HK-2 (cell line): ENCODE measurements at regions not wholly inside any gene's neighbourhood (a gene's known extent, or its start where the extent isn't known, plus 50 kb on each side); places are given as distances from the start of the nearest gene placed in this dataset.
"Not testable (repeated sequence)": the region's sequence is repeated elsewhere in the genome, so short reads cannot be mapped to it uniquely, and the experiment has no call there.

Experiments
- DNase-seq: peaks from one replicate; pipeline ENCODE4 v3.0.0-alpha.2; 2018; ENCODE audit not compliant: unreplicated experiment

DNA sequence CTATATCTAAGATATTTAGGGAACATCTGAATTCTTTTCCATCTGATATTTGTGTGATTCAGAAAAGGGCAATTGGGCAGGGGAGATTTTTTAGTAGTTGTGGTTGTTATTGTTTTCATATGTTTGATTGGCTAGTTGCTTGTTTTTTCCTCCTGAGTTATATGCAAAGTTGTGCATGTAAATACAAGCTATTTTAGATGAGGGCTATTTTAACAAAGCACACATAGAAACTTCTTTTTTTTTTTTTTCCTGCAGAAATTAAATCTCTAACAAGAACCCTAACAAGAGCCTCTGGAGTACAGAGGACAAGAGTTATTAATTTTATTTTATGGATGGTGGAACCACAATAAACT is 559.1 kb downstream of the CETN3 start:
- DNase-seq, result no peak

GRCh38 chr5:89849830-89850512 is 559.6 kb downstream of the CETN3 start:
- DNase-seq, result no peak

GRCh38 chr5:89847743-89848142 is 561.8 kb downstream of the CETN3 start:
- no peak for DNase-seq

GRCh38 chr5:89844548-89844947 is 565.0 kb downstream of the CETN3 start:
- DNase-seq, result no peak

DNA sequence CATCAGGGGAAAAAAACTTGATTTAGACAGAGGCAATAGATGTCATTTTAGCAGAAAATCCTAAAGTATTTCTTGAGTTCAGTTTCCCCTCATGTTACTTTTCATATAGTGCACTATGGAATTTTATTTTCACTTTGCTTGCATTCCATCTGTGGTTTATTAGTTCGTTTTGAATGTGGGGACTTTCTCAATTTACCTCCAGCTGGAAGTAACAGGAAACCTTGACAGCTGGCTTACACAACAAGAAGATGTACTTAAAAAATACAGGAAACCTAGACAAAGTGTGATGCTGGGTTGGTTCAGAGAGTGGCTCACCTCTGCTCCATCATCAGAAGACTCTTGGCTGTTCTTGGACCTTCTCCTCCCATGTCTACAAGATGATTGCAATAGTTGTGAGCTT is 567.0 kb downstream of the CETN3 start:
- no peak for DNase-seq

DNA sequence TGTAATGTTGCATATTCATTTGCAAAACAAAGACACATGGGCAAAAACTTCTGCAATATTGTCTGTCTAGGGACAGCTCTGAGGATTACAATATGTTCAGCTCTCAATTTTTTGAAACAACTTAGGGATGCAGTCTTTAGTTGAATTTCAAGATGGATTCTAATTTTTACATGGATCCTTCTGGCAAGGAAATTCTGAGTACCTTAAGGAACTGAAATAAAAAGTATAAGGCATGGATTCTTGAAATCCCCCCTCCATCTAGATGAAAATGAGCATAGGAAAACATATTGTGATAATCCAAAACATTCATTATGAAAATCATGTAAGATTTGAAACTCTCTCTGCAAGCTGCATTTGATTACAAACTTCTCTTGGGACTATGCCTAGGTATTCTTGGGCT is 568.6 kb downstream of the CETN3 start:
- DNase-seq, result no peak

DNA sequence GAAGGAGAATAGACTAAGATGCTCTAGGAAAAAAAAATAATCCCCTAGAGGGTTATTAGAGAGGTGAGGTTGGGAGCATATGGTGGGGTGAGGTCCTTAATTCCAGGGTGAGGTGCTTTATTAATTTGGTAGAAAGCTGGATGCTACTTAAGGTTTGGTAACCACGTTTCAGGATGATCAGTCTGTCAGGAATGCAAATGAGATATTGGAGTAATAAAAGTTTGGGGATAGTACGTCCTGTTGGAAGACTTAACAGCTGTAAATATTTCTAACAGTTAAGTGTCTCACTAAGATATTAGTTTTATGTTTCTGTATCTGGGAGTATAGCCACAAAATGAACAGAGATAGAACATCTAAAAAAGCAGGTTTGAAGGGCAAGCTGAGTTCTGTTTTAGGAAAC is 578.9 kb downstream of the CETN3 start:
- DNase-seq, result no peak

DNA sequence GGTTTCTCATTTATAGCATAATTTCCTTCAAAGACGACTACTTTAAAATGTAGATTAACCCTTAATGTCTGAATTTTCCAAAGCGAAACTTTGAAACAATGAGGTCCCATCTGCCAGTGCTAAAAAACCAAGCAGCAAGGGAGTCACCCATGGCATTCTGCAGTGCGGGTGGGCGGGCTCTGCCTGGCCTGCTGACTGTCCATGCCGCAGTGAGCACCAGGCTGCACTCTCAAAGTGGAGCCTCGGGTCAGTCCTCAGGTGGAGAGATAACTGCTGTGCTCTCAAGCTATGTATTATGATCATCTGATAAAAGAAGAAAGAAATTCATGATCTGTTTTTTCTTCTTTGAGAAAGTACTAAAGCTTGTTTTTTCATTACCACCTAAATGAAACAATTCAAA is 581.6 kb downstream of the CETN3 start:
- no peak for DNase-seq

DNA sequence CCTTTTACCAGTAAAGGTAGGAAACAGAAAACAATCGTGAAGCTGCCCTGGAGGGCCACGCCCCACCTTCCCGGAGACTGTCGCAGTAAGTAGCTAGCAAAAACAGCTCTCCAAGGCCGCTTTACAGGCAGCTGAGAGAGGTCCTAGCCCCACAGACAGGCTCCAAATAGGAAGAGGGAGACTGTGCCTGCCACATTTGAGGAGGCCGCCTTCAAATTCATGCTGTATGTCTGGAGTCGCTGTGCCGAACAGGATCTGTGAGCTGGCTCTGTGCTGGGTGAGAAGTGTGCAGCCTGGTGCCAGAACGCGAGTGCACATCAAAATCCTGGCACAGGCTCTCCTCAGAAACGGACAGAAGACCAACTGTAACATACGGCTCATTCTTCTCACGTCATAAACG is 582.2 kb downstream of the CETN3 start:
- DNase-seq, result no peak

GRCh38 chr5:89826938-89827337 is 582.6 kb downstream of the CETN3 start:
- no peak for DNase-seq

DNA sequence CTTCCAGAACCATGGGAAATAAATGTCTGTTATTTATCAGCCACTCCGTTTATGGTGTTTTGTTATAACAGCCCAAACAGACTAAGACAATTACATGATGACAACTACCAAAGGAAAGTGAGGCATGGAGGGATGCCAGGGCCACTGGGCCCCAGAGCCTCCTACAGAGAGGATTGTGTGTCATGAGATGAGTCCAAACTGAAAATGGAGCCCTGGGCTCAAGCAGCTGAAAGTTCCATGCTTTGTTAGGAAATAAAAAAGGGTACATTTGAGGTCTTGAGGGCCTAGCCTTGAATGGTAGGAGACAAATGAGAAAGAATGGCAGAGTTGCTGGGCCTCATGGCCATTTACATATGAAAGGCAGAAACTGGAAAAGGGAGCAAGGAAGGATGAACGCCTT is 586.5 kb downstream of the CETN3 start:
- no peak for DNase-seq

GRCh38 chr5:89817841-89818240 is 591.7 kb downstream of the CETN3 start:
- no peak for DNase-seq

GRCh38 chr5:89816038-89816437 is 593.5 kb downstream of the CETN3 start:
- no peak for DNase-seq

DNA sequence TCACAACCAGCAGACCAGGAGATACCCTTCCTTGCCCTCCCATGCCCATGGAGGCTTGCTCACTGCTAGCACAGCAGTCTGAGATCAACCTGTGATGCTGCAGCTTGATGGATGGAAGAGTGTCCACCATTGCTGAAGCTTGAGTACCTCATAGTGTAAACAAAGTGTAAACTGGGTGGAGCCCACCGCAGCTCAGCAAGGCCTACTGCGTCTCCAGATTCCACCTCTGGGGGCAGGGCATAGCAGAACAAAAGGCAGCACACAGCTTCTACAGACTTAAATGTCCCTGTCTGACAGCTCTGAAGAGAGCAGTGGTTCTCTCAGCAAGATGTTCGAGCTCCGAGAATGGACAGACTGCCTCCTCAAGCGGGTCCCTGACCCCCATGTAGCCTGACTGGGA is 608.8 kb downstream of the CETN3 start:
- DNase-seq, result not testable (repeated sequence)

DNA sequence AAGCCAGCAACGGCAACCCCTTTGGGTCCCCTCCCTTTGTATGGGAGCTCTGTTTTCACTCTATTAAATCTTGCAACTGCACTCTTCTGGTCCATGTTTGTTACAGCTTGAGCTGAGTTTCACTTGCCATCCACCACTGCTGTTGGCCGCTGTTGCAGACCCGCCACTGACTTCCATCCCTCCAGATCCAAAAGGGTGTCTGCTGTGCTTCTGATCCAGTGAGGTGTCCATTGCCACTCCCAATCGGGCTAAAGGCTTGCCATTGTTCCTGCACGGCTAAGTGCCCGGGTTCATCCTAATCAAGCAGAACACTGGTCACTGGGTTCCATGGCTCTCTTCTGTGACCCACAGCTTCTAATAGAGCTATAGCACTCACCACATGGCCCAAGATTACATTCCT is 615.1 kb downstream of the CETN3 start:
- not testable (repeated sequence) for DNase-seq

DNA sequence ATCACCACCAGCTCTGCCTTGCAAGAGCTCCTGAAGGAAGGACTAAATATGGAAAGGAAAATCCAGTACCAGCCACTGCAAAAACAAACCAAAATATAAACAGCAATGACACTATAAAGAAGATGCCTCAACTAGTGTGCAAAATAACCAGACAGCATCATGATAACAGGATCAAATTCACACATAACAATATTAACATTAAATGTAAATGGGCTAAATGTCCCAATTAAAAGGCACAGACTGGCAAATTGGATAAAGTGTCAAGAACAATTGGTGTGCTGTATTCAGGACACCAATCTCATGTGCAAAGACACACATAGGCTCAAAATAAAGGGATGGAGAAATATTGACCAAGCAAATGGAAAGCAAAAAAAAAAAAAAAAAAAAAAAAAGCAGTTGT is 629.8 kb downstream of the CETN3 start:
- not testable (repeated sequence) for DNase-seq

DNA sequence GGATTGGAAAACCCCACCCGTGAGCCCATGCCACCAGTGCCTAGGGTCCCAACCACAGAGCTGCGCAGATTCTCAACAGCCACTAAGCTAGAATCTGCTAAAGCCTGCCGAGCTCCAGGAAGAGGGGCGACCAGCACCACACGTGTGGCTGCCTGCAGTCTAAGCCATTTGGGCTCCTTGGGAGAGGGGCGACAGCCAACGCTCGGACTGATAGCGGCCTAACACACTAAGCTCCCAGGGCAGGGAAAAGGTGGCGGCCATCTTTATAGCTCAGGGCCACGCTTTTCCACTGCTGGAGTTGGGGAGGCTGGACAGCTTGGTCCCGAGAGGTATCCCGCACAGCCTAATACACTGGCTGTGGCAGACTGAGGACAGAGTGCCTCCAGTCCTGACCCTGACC is 631.8 kb downstream of the CETN3 start:
- no peak for DNase-seq

DNA sequence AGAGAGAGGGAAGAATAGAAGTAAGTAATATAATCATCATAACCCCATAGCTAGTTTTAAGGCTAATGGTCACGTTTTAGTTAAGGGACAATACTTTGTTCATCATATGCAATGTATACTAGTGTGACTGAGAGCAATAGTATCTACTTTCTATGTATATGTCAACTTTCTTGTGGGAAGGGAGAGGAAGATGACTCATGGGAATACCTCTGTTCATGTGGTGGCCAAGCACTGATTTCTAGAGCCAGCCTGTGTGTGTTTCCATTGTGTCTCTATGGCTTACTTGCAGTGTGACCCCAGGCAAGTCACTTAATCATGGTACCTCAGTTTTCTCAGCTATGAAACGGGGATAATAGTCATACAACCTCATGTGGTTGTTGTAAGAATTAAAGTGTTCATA is 639.6 kb downstream of the CETN3 start:
- peak; percentile 2 for DNase-seq

GRCh38 chr5:89759802-89760201 is 649.8 kb downstream of the CETN3 start:
- DNase-seq, result no peak

- DNase-seq, result no peak
Observed at GRCh38 chr5:89758146-89758545, 651.4 kb downstream of the CETN3 start.

- no peak for DNase-seq
Observed at GRCh38 chr5:89756955-89757354, 652.6 kb downstream of the CETN3 start.

DNA sequence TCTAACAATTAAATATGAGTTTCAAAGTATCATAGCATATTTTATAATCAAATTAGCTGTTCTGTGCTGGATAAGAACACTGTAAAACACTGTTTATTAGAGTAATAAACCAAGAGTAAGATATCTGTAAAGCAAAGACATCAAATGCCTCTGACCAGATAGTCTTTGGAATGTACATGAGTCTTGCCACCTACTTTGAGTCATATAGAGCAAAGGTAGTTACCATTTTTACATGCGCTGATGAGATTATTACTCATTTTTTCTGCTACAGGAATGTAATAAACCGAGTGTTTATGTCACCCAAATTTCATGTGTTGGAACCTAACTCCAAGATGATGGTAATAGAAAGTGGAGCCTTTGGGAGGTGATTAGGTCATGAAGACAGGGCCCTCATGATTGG is 654.5 kb downstream of the CETN3 start:
- no peak for DNase-seq

DNA sequence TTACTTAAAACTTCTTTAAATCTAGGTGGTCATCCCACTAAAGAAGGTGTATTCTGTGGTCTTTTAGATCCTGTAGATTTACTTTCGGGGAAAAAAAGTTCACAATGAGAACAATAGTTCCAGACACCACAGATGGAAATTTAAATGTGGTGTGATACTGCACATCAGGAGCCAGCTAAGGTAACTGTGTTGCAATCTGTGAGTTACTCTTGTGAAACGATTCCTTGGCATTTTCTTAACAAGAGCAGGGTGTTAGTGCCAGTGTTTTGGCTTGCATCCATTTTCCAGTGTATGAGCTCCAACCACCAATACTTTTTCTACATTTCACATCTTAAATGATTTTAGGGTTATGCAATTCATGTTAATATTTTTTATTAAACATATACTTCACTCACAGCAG is 674.5 kb downstream of the CETN3 start:
- no peak for DNase-seq

- no peak for DNase-seq
Observed at GRCh38 chr5:89733772-89734171, 675.8 kb downstream of the CETN3 start.
